HuH-7.5 (cell line): ENCODE measurements at regions not wholly inside any gene's neighbourhood (a gene's known extent, or its start where the extent isn't known, plus 50 kb on each side); places are given as distances from the start of the nearest gene placed in this dataset.

Experiments
- DNase-seq: peaks from one replicate; pipeline ENCODE4 v3.0.0; 2011; ENCODE audit warnings: low spot score

- no peak for DNase-seq
Observed at GRCh38 chr9:95620722-95621121, 104.0 kb upstream of the PTCH1 start.

GRCh38 chr9:95620314-95620713 lies 103.5 kb upstream of the PTCH1 start:
- DNase-seq: no peak

GRCh38 chr9:95615246-95615645 lies 98.5 kb upstream of the PTCH1 start:
- DNase-seq: no peak

- no peak for DNase-seq
Observed at GRCh38 chr9:95613670-95614069, 96.9 kb upstream of the PTCH1 start.

GRCh38 chr9:95611354-95611753 lies 94.6 kb upstream of the PTCH1 start:
- DNase-seq: no peak

- no peak for DNase-seq
Observed at GRCh38 chr9:95610006-95610785, 93.4 kb upstream of the PTCH1 start.

- DNase-seq: no peak
Observed at GRCh38 chr9:95609426-95609825, 92.7 kb upstream of the PTCH1 start.

GRCh38 chr9:95608341-95608740 lies 91.6 kb upstream of the PTCH1 start:
- no peak for DNase-seq

- DNase-seq: no peak
Observed at GRCh38 chr9:95607507-95607906, 90.7 kb upstream of the PTCH1 start.

- DNase-seq: no peak
Observed at GRCh38 chr9:95606489-95607350, 89.9 kb upstream of the PTCH1 start.

- no peak for DNase-seq
Observed at GRCh38 chr9:95605816-95606488, 89.2 kb upstream of the PTCH1 start.

- DNase-seq: no peak
Observed at GRCh38 chr9:95605101-95605500, 88.3 kb upstream of the PTCH1 start.

GRCh38 chr9:95598236-95598635 lies 81.5 kb upstream of the PTCH1 start:
- DNase-seq: no peak

- DNase-seq: no peak
Observed at GRCh38 chr9:95595721-95596295, 79.0 kb upstream of the PTCH1 start.

- no peak for DNase-seq
Observed at GRCh38 chr9:95592931-95593330, 76.2 kb upstream of the PTCH1 start.

- DNase-seq: no peak
Observed at GRCh38 chr9:95588724-95589588, 72.2 kb upstream of the PTCH1 start.

- no peak for DNase-seq
Observed at GRCh38 chr9:95587021-95587964, 70.5 kb upstream of the PTCH1 start.

- no peak for DNase-seq
Observed at GRCh38 chr9:95586326-95586725, 69.6 kb upstream of the PTCH1 start.

- no peak for DNase-seq
Observed at GRCh38 chr9:95585824-95586223, 69.1 kb upstream of the PTCH1 start.

GRCh38 chr9:95584176-95584575 lies 67.4 kb upstream of the PTCH1 start:
- no peak for DNase-seq
